GM21390 (cell line): ENCODE measurements at regions not wholly inside any gene's neighbourhood (a gene's known extent, or its start where the extent isn't known, plus 50 kb on each side); places are given as distances from the start of the nearest gene placed in this dataset.
A peak's percentile ranks its signal among the peaks of the same experiment; 100 is the strongest.

ENCODE experiments used
- ATAC-seq: cut with Tn5 transposase; IDR thresholded peaks from one replicate; pipeline ENCODE4 v1.9.1; 2021; ENCODE audit not compliant: unreplicated experiment

GRCh38 chr15:99507504-99508310 lies 58.1 kb upstream of the MEF2A start:
- ATAC-seq, result peak; percentile 16

- no peak for ATAC-seq
Measured at GRCh38 chr15:99508311-99508645, 57.5 kb upstream of the MEF2A start.

- no peak for ATAC-seq
Measured at GRCh38 chr15:99508852-99509251, 56.9 kb upstream of the MEF2A start.

GRCh38 chr15:99509686-99510461 lies 55.9 kb upstream of the MEF2A start:
- ATAC-seq, result no peak

GRCh38 chr15:99511531-99511865 lies 54.3 kb upstream of the MEF2A start:
- no peak for ATAC-seq

- peak; percentile 57 for ATAC-seq
Measured at GRCh38 chr15:99511866-99512661, 53.7 kb upstream of the MEF2A start.

GRCh38 chr15:99514306-99514705 lies 51.5 kb upstream of the MEF2A start:
- no peak for ATAC-seq
